H1 (cell line): ENCODE measurements at regions not wholly inside any gene's neighbourhood (a gene's known extent, or its start where the extent isn't known, plus 50 kb on each side); places are given as distances from the start of the nearest gene placed in this dataset.

Experiments
- CTCF ChIA-PET: fragments of 300-600 bp; sonication (Branson Sonifier 250); formaldehyde crosslinking; loops from one replicate; lab custom pipeline; 2021; ENCODE audit not compliant: partially characterized antibody; lab: Charles Lee
- POLR2A ChIA-PET: fragments of 300-600 bp; sonication (Branson Sonifier 250); formaldehyde crosslinking; loops from one replicate; lab custom pipeline; 2021; ENCODE audit warnings: inconsistent platforms; ENCODE audit not compliant: partially characterized antibody; lab: Charles Lee
- DNase-seq, 2 experiments: peaks; one replicate each; pipeline versions ENCODE4 v3.0.0 to v3.0.0-alpha.2; 2010 to 2022; ENCODE audit warnings: low spot score in 2 of 2, low read depth in 1 of 2, mixed read lengths in 1 of 2
- FAIRE-seq: peaks from 2 replicates; lab custom pipeline; 2011; peaks lifted over from hg19 to GRCh38; lab: Jason Lieb, UNC
- H2AFZ ChIP-seq: 2 replicates; pipeline ENCODE4 v1.8.1; 2012; ENCODE audit warnings: low read length, inconsistent platforms
- H2AK5ac ChIP-seq: 2 replicates; pipeline ENCODE4 v1.6.1; 2013; ENCODE audit warnings: low read depth, low read length
- H2BK120ac ChIP-seq: replicated peaks from 2 replicates; pipeline ENCODE3; 2013; ENCODE audit warnings: low read depth, low read length, inconsistent platforms
- H2BK12ac ChIP-seq: 2 replicates; pipeline ENCODE4 v1.6.1; 2013; ENCODE audit warnings: low read depth, low read length
- H2BK15ac ChIP-seq: 2 replicates; pipeline ENCODE4 v1.6.1; 2013; ENCODE audit warnings: low read length
- H2BK20ac ChIP-seq: 2 replicates; pipeline ENCODE4 v1.6.1; 2013; ENCODE audit warnings: low read length
- H2BK5ac ChIP-seq: 2 replicates; pipeline ENCODE4 v1.6.1; 2013; ENCODE audit warnings: low read depth, low read length
- H3K14ac ChIP-seq: 2 replicates; pipeline ENCODE4 v1.6.1; 2013; ENCODE audit warnings: inconsistent platforms; ENCODE audit not compliant: insufficient read length
- H3K18ac ChIP-seq: 2 replicates; pipeline ENCODE4 v1.6.1; 2013; ENCODE audit warnings: low read length; ENCODE audit errors: extremely low read depth
- H3K23ac ChIP-seq: 2 replicates; pipeline ENCODE4 v1.6.1; 2013; ENCODE audit warnings: inconsistent platforms; ENCODE audit not compliant: insufficient read length
- H3K23me2 ChIP-seq: 2 replicates; pipeline ENCODE4 v1.6.1; 2013; ENCODE audit warnings: low read depth, low read length
- H3K27ac ChIP-seq: 2 replicates; pipeline ENCODE4 v1.6.1; 2011; ENCODE audit warnings: low read depth, low read length, inconsistent platforms
- H3K27me3 ChIP-seq, 4 experiments: replicated peaks in 1 of 4; 1 replicate in 1 of 4; 2 replicates in 3 of 4; pipeline versions ENCODE4 v1.6.1 to v1.8.1; 2011 to 2013; ENCODE audit warnings: low read length in 3 of 4, mild to moderate bottlenecking in 3 of 4, inconsistent platforms in 2 of 4, mixed read lengths in 2 of 4, moderate library complexity in 1 of 4; ENCODE audit not compliant: control insufficient read depth in 3 of 4, insufficient read depth in 3 of 4; ENCODE audit errors: extremely low read depth in 1 of 4
- H3K36me3 ChIP-seq, 4 experiments: 2 replicates each; pipeline versions ENCODE4 v1.6.1 to v1.8.1; 2011 to 2013; ENCODE audit warnings: mild to moderate bottlenecking in 4 of 4, low read length in 3 of 4, moderate library complexity in 2 of 4, control low read depth in 1 of 4, inconsistent platforms in 1 of 4; ENCODE audit not compliant: insufficient read depth in 4 of 4, control insufficient read depth in 2 of 4
- H3K4ac ChIP-seq: replicated peaks from 2 replicates; pipeline ENCODE3; 2013; ENCODE audit warnings: low read length, low read depth, mixed read lengths, inconsistent platforms; ENCODE audit not compliant: insufficient read length
- H3K4me1 ChIP-seq, 4 experiments: replicated peaks in 1 of 4; 1 replicate in 1 of 4; 2 replicates in 3 of 4; pipeline versions ENCODE4 v1.6.1 to v1.8.1; 2011 to 2013; ENCODE audit warnings: low read length in 3 of 4, inconsistent platforms in 2 of 4, mixed read lengths in 1 of 4; ENCODE audit not compliant: insufficient read depth in 4 of 4, control insufficient read depth in 3 of 4
- H3K4me2 ChIP-seq, 2 experiments: 2 replicates each; pipeline versions ENCODE4 v1.6.1 to v1.8.1; 2011 to 2013; ENCODE audit warnings: low read depth in 2 of 2, low read length in 2 of 2, control low read depth in 1 of 2, inconsistent platforms in 1 of 2, mild to moderate bottlenecking in 1 of 2; ENCODE audit not compliant: insufficient read depth in 1 of 2
- H3K4me3 ChIP-seq, 4 experiments: fragments of 200-600, 300-600 bp in 1 of 4; sonication (generic), shearing (Covaris generic), sonication (Bioruptor Twin) in 1 of 4; 2 replicates each; pipeline versions ENCODE4 v1.5.1 to v1.8.1; 2011 to 2016; ENCODE audit warnings: low read length in 4 of 4, low read depth in 3 of 4, control low read depth in 2 of 4, inconsistent platforms in 2 of 4, mild to moderate bottlenecking in 2 of 4, mixed read lengths in 1 of 4, moderate library complexity in 1 of 4; ENCODE audit not compliant: insufficient read depth in 2 of 4; ENCODE audit errors: extremely low read depth in 1 of 4
- H3K56ac ChIP-seq: replicated peaks from 2 replicates; pipeline ENCODE3; 2013; ENCODE audit warnings: low read depth, mild to moderate bottlenecking, mixed read lengths, low read length, inconsistent platforms; ENCODE audit not compliant: insufficient read length
- H3K79me1 ChIP-seq: 2 replicates; pipeline ENCODE4 v1.6.1; 2013; ENCODE audit warnings: low read depth, low read length, control low read depth
- H3K79me2 ChIP-seq, 2 experiments: 2 replicates each; pipeline versions ENCODE4 v1.6.1 to v1.8.1; 2012 to 2013; ENCODE audit warnings: low read length in 2 of 2, mild to moderate bottlenecking in 2 of 2, inconsistent platforms in 1 of 2; ENCODE audit not compliant: insufficient read depth in 2 of 2, control insufficient read depth in 1 of 2
- H3K9ac ChIP-seq, 4 experiments: replicated peaks in 1 of 4; 1 replicate in 1 of 4; 2 replicates in 3 of 4; pipeline versions ENCODE4 v1.6.1 to v1.8.1; 2011 to 2013; ENCODE audit warnings: low read depth in 3 of 4, low read length in 3 of 4, control low read depth in 2 of 4, mild to moderate bottlenecking in 2 of 4, moderate library complexity in 2 of 4, inconsistent platforms in 1 of 4; ENCODE audit errors: extremely low read depth in 1 of 4
- H3K9me3 ChIP-seq, 2 experiments: 2 replicates each; pipeline versions ENCODE4 v1.6.1 to v1.8.1; 2012 to 2013; ENCODE audit warnings: mild to moderate bottlenecking in 2 of 2, moderate library complexity in 2 of 2, control low read depth in 1 of 2, inconsistent platforms in 1 of 2, low read depth in 1 of 2, low read length in 1 of 2, mixed read lengths in 1 of 2; ENCODE audit not compliant: insufficient read depth in 2 of 2
- H4K20me1 ChIP-seq, 2 experiments: replicated peaks in 1 of 2; 2 replicates each; pipeline versions ENCODE3 to v1.8.1; 2011 to 2013; ENCODE audit warnings: inconsistent platforms in 2 of 2, low read length in 2 of 2, mild to moderate bottlenecking in 1 of 2; ENCODE audit not compliant: insufficient read depth in 2 of 2, control insufficient read depth in 1 of 2
- H4K5ac ChIP-seq: 2 replicates; pipeline ENCODE4 v1.6.1; 2013; ENCODE audit warnings: low read length, low read depth, mixed read lengths, inconsistent platforms; ENCODE audit not compliant: insufficient read length
- H4K8ac ChIP-seq: 2 replicates; pipeline ENCODE4 v1.8.0; 2013; ENCODE audit warnings: mild to moderate bottlenecking, moderate library complexity, low read length, inconsistent platforms; ENCODE audit not compliant: insufficient read depth; ENCODE audit errors: extremely low read depth
- H4K91ac ChIP-seq: replicated peaks from 2 replicates; pipeline ENCODE3; 2013; ENCODE audit warnings: low read length, mixed read lengths, inconsistent platforms; ENCODE audit not compliant: insufficient read length
- NRF1 ChIP-seq: IDR thresholded peaks from 2 replicates; pipeline ENCODE4 v1.6.1; 2011; ENCODE audit warnings: mild to moderate bottlenecking, low read depth, low read length, improper control_type of control experiment
- PHF8 ChIP-seq: fragments of 200-600 bp; sonication (generic); conservative IDR thresholded peaks from 2 replicates; pipeline ENCODE4 v1.7.1; 2012; ENCODE audit warnings: low read depth, mild to moderate bottlenecking, inconsistent platforms, low read length, moderate library complexity
- RFX5 ChIP-seq: IDR thresholded peaks from 2 replicates; pipeline ENCODE4 v1.6.1; 2011; ENCODE audit warnings: low read depth, low read length, improper control_type of control experiment, borderline replicate concordance
- SP2 ChIP-seq: IDR thresholded peaks from 2 replicates; pipeline ENCODE4 v1.6.1; 2012; ENCODE audit warnings: mild to moderate bottlenecking, low read length, inconsistent platforms
- WGBS, 2 experiments: shearing (Covaris generic) in 1 of 2; methylation state at CpG; one replicate each; pipeline versions ENCODE4 v1.1.6 to v1.1.7; 2013 to 2015; ENCODE audit warnings: low lambda C conversion rate in 2 of 2, mixed read lengths in 2 of 2, inconsistent platforms in 1 of 2, low coverage in 1 of 2, missing lambda C conversion rate in 1 of 2; ENCODE audit not compliant: insufficient replicate concordance in 2 of 2, insufficient coverage in 1 of 2, insufficient read length in 1 of 2; ENCODE audit errors: extremely low coverage in 1 of 2, missing lambda C conversion rate in 1 of 2; 5-methylcytosine and 5-hydroxymethylcytosine counted together

DNA sequence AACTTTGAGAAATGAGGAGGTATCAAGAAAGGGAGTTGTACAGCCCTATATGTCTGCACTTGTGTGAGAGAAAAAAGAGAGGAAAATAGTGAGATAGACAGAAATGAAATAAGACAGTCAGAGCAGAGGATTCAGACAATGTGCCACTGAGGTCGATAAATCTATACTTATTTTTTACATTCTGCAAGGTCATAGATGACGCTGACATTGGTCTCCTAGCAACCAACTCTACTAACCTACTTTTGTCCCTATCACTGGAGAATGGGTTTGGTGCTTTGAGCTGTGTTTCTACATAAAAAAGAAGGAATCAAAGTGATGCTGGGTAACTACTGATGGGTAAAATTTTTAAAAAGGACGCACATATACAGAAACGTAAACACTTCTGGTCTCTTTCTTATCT lies 573.3 kb upstream of the RORB start:
- H3K36me3 ChIP-seq: no peaks in the 10 kb centered on the region
- no peak overlapping the region for H2BK15ac ChIP-seq
- H3K4me1 ChIP-seq: no peaks in the 10 kb centered on the region
- TF ChIP-seq RFX5 (no peak), SP2 (no peak), NRF1 (no peak), PHF8 (no peak)
- no peaks in the 10 kb centered on the region for H3K9me3 ChIP-seq
- no peak overlapping the region for H2BK120ac ChIP-seq
- POLR2A ChIA-PET: no interaction called here
- 85% methylated on average over 4 of the region's 4 CpGs; no CpG with 5 or more reads in 1 of the 2 experiments for WGBS, 2 experiments
- FAIRE-seq: no peak
- H4K20me1 ChIP-seq: no peaks in the 10 kb centered on the region
- CTCF ChIA-PET: no interaction called here
- H3K9ac ChIP-seq: no peak overlapping the region
- H3K14ac ChIP-seq: no peak overlapping the region
- H2AFZ ChIP-seq: no peak overlapping the region
- H3K4me2 ChIP-seq: no peak overlapping the region
- no peaks in the 10 kb centered on the region for H3K79me1 ChIP-seq
- no peak overlapping the region for H3K27ac ChIP-seq
- H3K4ac ChIP-seq: no peak overlapping the region
- H2BK5ac ChIP-seq: no peak overlapping the region
- H3K79me2 ChIP-seq: no peaks in the 10 kb centered on the region
- H3K4me3 ChIP-seq: no peak overlapping the region
- no peak for DNase-seq
- no peak overlapping the region for H2BK20ac ChIP-seq
- no peak overlapping the region for H3K23ac ChIP-seq
- H3K27me3 ChIP-seq: no peaks in the 10 kb centered on the region
- no peak overlapping the region for H4K5ac ChIP-seq
- no peaks in the 10 kb centered on the region for H3K23me2 ChIP-seq
- no peak overlapping the region for H2BK12ac ChIP-seq
- H3K56ac ChIP-seq: no peak overlapping the region
- no peak overlapping the region for H2AK5ac ChIP-seq
- no peak overlapping the region for H4K8ac ChIP-seq
- H3K18ac ChIP-seq: no peak overlapping the region
- no peak overlapping the region for H4K91ac ChIP-seq
